Naive B cell (primary cell): ENCODE measurements at regions not wholly inside any gene's neighbourhood (a gene's known extent, or its start where the extent isn't known, plus 50 kb on each side); places are given as distances from the start of the nearest gene placed in this dataset.
"Not testable (repeated sequence)": the region's sequence is repeated elsewhere in the genome, so short reads cannot be mapped to it uniquely, and the experiment has no call there.

ENCODE experiments used
- ATAC-seq, 2 donors: fragments of 150-1000 bp; cut with Tn5 transposase; 2 replicates each; pipeline ENCODE4 v1.10.0; 2021; ENCODE audit warnings: low read depth in 2 of 2, mild to moderate bottlenecking in 2 of 2, moderate library complexity in 2 of 2
- DNase-seq: peaks from one replicate; pipeline ENCODE4 v3.0.0; 2022
- H3K27ac Mint-ChIP-seq, 6 donors: one replicate each; pipeline ENCODE4 v1.8.0; 2020 to 2022; ENCODE audit warnings: mild to moderate bottlenecking in 6 of 6, mixed read lengths in 6 of 6, moderate library complexity in 5 of 6, inconsistent platforms in 2 of 6
- H3K27me3 Mint-ChIP-seq, 3 donors: one replicate each; pipeline ENCODE4 v1.8.0; 2021 to 2022; ENCODE audit warnings: mixed read lengths in 3 of 3, mild to moderate bottlenecking in 1 of 3
- H3K36me3 Mint-ChIP-seq, 2 donors: one replicate each; pipeline ENCODE4 v1.8.0; 2020 to 2022; ENCODE audit warnings: mixed read lengths in 2 of 2, inconsistent platforms in 1 of 2, mild to moderate bottlenecking in 1 of 2
- H3K4me1 Mint-ChIP-seq, 3 donors: one replicate each; pipeline ENCODE4 v1.8.0; 2020 to 2022; ENCODE audit warnings: mixed read lengths in 3 of 3, inconsistent platforms in 1 of 3, mild to moderate bottlenecking in 1 of 3, moderate library complexity in 1 of 3
- H3K4me3 Mint-ChIP-seq, 8 donors: one replicate each; pipeline ENCODE4 v1.8.0; 2020 to 2022; ENCODE audit warnings: mild to moderate bottlenecking in 8 of 8, mixed read lengths in 8 of 8, moderate library complexity in 8 of 8, inconsistent platforms in 2 of 8
- H3K9me3 Mint-ChIP-seq, 7 donors: one replicate each; pipeline ENCODE4 v1.8.0; 2020 to 2022; ENCODE audit warnings: mixed read lengths in 7 of 7, mild to moderate bottlenecking in 5 of 7, inconsistent platforms in 2 of 7, moderate library complexity in 1 of 7

DNA sequence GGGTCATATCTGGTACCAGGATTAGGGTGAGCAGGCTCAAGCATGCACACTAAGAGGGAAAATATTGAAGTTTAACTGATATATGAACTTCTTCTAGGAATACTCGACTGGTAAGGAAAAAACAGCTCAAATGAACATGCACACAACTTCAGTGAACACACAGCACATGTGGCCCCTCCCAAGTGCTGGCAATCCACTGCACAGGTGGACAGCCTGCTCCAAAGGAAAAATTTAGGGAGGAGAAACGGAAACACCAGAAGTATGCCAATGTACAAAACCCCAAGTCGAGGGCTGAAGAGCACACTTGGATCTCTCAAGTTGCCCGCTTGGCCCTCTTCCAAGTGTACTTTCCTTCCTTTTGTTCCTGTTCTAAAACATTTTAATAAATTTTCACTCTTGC lies 205.0 kb upstream of the FAM47C start:
- ATAC-seq: no peak
- H3K36me3 Mint-ChIP-seq: no peaks in the 10 kb centered on the region
- no peak overlapping the region for H3K4me3 Mint-ChIP-seq
- DNase-seq: no peak
- peaks cover 0 to 4% (median 1%) of the 10 kb centered on the region in 7 donors for H3K9me3 Mint-ChIP-seq
- no peaks in the 10 kb centered on the region for H3K27me3 Mint-ChIP-seq
- no peak overlapping the region for H3K27ac Mint-ChIP-seq
- no peaks in the 10 kb centered on the region for H3K4me1 Mint-ChIP-seq

DNA sequence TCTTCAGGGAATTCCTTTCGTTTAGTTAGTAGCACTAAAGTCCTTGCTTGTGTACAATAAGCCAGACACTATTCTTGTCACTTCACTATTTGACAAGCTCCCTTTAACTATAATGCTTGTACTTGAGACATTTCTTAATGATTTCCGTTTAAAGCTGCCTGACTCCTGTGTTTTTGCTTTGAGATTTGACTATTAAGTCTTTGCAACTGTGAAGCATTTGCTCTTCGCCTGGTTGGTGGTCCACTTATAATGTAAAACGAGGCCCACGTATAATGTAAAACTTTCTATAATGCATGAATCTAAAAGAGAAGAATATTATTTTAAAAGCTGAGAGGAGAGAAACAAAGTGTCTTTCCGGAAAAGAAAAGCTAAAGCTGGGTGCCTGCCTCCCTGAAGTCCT lies 204.1 kb upstream of the FAM47C start:
- no peak overlapping the region for H3K27ac Mint-ChIP-seq
- peaks cover 0 to 8% (median 1%) of the 10 kb centered on the region in 7 donors for H3K9me3 Mint-ChIP-seq
- no peak for DNase-seq
- no peak for ATAC-seq
- no peak overlapping the region for H3K4me3 Mint-ChIP-seq
- H3K4me1 Mint-ChIP-seq: no peaks in the 10 kb centered on the region
- no peaks in the 10 kb centered on the region for H3K36me3 Mint-ChIP-seq
- no peaks in the 10 kb centered on the region for H3K27me3 Mint-ChIP-seq

DNA sequence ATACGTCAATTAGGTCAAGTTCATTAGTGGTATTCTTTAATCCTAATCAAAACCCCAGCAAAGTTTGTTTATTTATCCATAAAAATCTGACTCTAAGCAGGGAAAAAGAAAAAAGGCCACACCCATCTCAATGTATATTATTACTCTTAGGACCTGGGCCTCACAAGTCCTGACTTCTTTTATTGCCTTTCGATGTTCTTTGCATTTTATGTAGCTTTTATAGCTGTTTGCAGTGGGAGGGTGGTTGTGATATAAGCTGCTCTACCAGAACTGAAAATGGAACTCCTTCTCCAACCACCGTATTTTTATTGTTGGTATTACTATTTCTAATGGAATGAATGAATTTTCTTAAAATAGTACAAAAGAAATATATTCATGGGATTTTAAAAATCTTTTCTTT lies 163.3 kb upstream of the FAM47C start:
- ATAC-seq (no peak), DNase-seq (no peak)
- H3K27ac Mint-ChIP-seq: no peak overlapping the region
- H3K9me3 Mint-ChIP-seq: peaks cover 0 to 2% (median 0%) of the 10 kb centered on the region in 7 donors
- H3K4me1 Mint-ChIP-seq: no peaks in the 10 kb centered on the region
- no peak overlapping the region for H3K4me3 Mint-ChIP-seq
- H3K27me3 Mint-ChIP-seq: no peaks in the 10 kb centered on the region
- H3K36me3 Mint-ChIP-seq: no peaks in the 10 kb centered on the region

DNA sequence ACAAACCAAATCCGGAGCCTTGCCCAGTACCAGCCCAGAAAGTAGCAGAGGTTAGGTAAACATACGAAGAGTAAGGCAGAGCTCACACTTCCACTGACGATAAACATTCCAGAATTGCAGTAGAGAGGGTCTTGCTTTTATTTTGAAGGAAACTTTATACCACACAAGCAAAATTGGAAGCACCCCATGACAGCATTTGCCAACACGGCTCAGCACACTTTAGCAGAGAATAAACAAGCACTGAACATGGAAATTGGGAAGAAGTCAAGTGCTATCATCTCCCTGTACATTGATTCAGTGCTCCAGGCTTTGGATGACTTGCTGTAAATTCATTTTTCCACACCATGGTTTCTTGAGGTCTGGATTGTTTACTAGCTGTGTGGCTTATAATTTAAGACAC lies 160.7 kb upstream of the FAM47C start:
- ATAC-seq: no peak
- no peak overlapping the region for H3K4me3 Mint-ChIP-seq
- no peak for DNase-seq
- no peaks in the 10 kb centered on the region for H3K4me1 Mint-ChIP-seq
- no peaks in the 10 kb centered on the region for H3K27me3 Mint-ChIP-seq
- H3K27ac Mint-ChIP-seq: no peak overlapping the region
- H3K9me3 Mint-ChIP-seq: peaks cover 0 to 4% (median 0%) of the 10 kb centered on the region in 7 donors
- no peaks in the 10 kb centered on the region for H3K36me3 Mint-ChIP-seq

DNA sequence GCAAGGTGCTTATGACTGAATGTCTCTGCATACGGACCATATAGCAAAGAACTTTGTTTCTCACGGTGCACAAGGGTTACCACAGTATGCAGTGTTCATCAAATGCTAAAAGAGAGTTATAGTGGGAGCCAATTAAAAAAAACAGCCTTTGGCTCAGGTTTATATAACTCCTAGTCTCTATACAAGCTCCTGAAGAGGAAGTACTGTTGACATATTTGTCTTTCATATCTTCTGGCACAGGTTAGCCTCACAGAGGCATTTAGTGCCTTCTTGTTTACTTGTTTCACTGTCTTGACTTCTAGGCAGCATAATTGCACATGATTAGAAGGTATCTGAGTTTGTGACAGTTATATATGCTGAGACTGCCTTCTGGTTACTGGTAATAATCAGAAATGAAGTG lies 158.8 kb upstream of the FAM47C start:
- no peaks in the 10 kb centered on the region for H3K27me3 Mint-ChIP-seq
- no peaks in the 10 kb centered on the region for H3K4me1 Mint-ChIP-seq
- no peaks in the 10 kb centered on the region for H3K36me3 Mint-ChIP-seq
- peak overlapping the region in 1 of 8 donors; percentile 69 for H3K4me3 Mint-ChIP-seq
- H3K9me3 Mint-ChIP-seq: peaks cover 0 to 4% (median 0%) of the 10 kb centered on the region in 7 donors
- DNase-seq (no peak), ATAC-seq (no peak)
- H3K27ac Mint-ChIP-seq: no peak overlapping the region

DNA sequence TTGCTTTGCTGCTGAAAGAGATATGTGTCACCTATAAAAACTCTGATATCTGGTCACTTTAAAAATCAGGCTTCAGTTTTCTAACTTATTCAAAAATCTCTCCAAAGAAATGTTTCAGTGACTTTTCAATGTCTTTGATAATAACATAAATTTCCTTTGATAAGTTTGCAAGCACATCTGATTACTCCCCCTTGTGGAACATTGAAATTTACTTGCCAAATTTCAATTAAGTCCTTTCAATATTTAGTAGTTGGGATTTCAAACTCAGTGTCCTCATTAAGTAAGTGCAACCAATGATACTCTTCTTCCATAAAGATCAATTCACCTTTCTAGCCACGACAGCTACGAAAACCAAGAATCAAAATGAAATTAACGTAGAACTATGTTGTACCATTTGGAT lies 151.3 kb upstream of the FAM47C start:
- ATAC-seq (no peak), DNase-seq (no peak)
- peaks cover 0 to 4% (median 0%) of the 10 kb centered on the region in 7 donors for H3K9me3 Mint-ChIP-seq
- H3K4me3 Mint-ChIP-seq: no peak overlapping the region
- H3K36me3 Mint-ChIP-seq: no peaks in the 10 kb centered on the region
- peaks cover 0 to 5% (median 0%) of the 10 kb centered on the region in 3 donors for H3K27me3 Mint-ChIP-seq
- H3K27ac Mint-ChIP-seq: no peak overlapping the region
- H3K4me1 Mint-ChIP-seq: no peaks in the 10 kb centered on the region

DNA sequence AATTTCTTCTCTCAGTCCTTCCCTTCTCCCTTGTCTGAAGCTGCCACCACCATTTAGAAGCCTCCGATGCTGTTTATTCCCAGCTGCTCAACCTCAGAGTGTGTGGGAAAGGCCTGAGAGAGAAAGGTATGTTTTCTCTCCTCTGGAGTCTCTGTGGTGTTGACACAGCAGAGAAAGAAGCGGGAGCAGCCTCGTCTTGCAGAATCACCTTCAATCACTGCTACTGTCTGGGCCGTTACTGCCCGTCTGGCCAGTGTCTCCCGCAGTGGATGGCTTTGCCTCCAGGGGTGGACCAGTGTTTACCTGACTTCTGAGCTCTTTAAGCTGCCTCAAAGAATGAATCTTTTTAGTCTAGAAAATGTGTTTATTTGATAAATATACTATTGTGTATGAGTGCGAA lies 148.9 kb upstream of the FAM47C start:
- Mint-ChIP-seq H3K27me3 (peaks cover 0 to 5% (median 0%) of the 10 kb centered on the region in 3 donors), H3K4me1 (no peaks in the 10 kb centered on the region), H3K36me3 (no peaks in the 10 kb centered on the region), H3K4me3 (no peak overlapping the region), H3K9me3 (no peaks in the 10 kb centered on the region), H3K27ac (no peak overlapping the region)
- DNase-seq: no peak
- no peak for ATAC-seq

DNA sequence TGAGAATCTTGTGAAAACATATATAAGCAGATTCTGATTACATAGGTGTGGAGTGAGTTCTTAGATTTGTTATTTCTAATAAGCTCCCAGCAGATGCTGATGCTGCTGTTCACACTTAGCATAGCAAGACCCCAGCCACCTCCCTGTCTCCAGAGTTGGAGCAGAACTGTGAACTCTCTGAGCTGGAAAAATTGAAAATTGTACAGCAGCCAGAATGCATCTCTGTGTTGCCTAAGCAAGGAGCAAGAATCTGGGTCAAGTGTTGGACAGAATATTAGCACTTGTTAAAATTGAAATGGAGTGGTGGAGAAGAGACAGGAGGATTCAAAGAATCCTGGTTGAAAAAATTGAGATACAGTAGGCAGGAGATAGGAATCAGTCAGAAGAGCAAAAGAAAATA lies 146.6 kb upstream of the FAM47C start:
- DNase-seq: no peak

DNA sequence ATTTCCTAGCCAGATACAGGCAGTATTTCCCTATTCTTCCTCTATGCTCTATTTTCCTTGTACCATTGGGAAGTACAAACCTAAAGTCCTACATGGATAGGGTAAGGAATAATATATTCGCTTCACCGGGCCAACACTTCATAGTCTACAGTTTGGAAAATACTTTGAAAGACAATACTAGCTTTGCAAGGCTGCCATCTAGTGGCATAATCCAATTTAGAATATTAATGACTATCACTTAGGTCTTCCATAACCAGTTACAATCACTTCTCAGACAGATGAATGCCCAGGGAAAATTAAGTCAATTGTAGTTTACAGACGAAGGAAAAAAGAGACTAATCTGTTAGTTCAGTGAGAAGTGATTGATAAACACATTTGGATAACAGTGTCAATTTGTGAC lies 141.0 kb upstream of the FAM47C start:
- no peak overlapping the region for H3K4me3 Mint-ChIP-seq
- ATAC-seq (no peak), DNase-seq (no peak)
- H3K4me1 Mint-ChIP-seq: no peaks in the 10 kb centered on the region
- H3K27me3 Mint-ChIP-seq: peaks cover 3 to 8% (median 5%) of the 10 kb centered on the region in 3 donors
- H3K27ac Mint-ChIP-seq: no peak overlapping the region
- peaks cover 0 to 2% (median 0%) of the 10 kb centered on the region in 7 donors for H3K9me3 Mint-ChIP-seq
- H3K36me3 Mint-ChIP-seq: no peaks in the 10 kb centered on the region

More for the DNA sequence above, 146.6 kb upstream of the FAM47C start:
- H3K9me3 Mint-ChIP-seq: no peaks in the 10 kb centered on the region
- ATAC-seq: no peak
- H3K4me1 Mint-ChIP-seq: no peaks in the 10 kb centered on the region
- no peaks in the 10 kb centered on the region for H3K36me3 Mint-ChIP-seq
- no peak overlapping the region for H3K27ac Mint-ChIP-seq
- H3K4me3 Mint-ChIP-seq: no peak overlapping the region
- peaks cover 0 to 5% (median 0%) of the 10 kb centered on the region in 3 donors for H3K27me3 Mint-ChIP-seq

DNA sequence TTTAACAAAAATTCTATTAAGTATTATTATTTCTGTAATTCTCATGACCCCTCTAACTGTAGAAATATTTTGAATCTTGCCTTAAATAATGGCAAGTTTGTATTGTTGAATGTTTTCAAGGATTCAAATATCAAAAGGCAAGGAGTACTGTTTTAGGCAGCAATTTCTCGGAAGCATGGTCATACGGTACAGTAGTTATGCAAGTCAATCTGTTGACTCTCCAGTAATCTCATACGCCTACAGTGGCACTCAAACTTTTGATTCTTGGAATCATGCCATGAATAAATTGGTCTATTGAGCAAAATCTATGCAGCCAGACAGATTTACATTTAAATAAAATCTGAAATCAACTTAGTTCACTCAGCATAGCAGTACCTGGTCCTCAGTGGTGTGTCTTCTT lies 139.6 kb upstream of the FAM47C start:
- no peaks in the 10 kb centered on the region for H3K4me1 Mint-ChIP-seq
- H3K27me3 Mint-ChIP-seq: peaks cover 3 to 8% (median 5%) of the 10 kb centered on the region in 3 donors
- no peak overlapping the region for H3K27ac Mint-ChIP-seq
- ATAC-seq (no peak), DNase-seq (no peak)
- no peak overlapping the region for H3K4me3 Mint-ChIP-seq
- no peaks in the 10 kb centered on the region for H3K36me3 Mint-ChIP-seq
- H3K9me3 Mint-ChIP-seq: peaks cover 0 to 2% (median 0%) of the 10 kb centered on the region in 7 donors

DNA sequence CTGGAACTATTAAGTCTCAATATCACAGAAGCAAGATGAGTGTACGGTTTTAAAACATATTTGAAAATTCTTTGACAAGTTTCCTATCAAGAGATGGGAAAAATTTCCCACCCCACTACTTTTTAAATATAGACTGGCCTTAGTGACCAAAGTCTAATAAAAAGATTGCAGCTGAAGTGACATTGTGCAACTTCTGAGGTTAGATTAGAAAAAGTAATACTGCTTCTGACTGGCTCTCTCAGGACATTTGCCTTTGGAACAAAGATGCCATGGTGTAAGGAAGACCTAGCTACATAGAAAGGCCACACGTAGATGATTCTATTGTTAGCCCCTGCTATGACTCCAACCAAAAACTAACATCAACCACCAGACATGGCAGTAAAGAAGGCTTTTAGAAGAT lies 138.7 kb upstream of the FAM47C start:
- no peaks in the 10 kb centered on the region for H3K36me3 Mint-ChIP-seq
- no peak overlapping the region for H3K4me3 Mint-ChIP-seq
- H3K4me1 Mint-ChIP-seq: no peaks in the 10 kb centered on the region
- no peak overlapping the region for H3K27ac Mint-ChIP-seq
- peaks cover 3 to 8% (median 5%) of the 10 kb centered on the region in 3 donors for H3K27me3 Mint-ChIP-seq
- DNase-seq (no peak), ATAC-seq (no peak)
- H3K9me3 Mint-ChIP-seq: peaks cover 0 to 2% (median 0%) of the 10 kb centered on the region in 7 donors

DNA sequence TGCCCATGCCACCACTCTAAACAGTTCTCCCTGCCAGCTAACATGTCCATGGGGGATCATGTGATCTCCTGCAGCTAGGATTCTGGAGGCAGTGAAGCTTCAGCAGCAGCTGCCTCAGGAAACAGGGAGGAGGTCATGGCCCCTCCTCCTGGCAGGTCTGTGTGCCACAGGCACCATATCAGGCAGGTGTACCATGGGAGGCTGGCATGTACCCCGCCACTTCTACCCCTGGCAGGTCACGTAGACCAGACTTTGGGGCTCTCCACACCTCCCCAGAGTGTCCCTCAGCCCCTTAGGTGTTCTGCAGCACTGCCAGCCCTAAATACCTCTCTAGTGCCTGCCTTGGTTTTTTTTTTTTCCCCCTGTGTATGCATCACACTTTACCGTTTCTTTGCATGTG lies 110.5 kb upstream of the FAM47C start:
- Mint-ChIP-seq H3K4me1 (no peaks in the 10 kb centered on the region), H3K9me3 (peaks cover 0 to 3% (median 0%) of the 10 kb centered on the region in 7 donors), H3K36me3 (no peaks in the 10 kb centered on the region), H3K27me3 (no peaks in the 10 kb centered on the region), H3K27ac (no peak overlapping the region), H3K4me3 (no peak overlapping the region)
- no peak for DNase-seq
- ATAC-seq: no peak

DNA sequence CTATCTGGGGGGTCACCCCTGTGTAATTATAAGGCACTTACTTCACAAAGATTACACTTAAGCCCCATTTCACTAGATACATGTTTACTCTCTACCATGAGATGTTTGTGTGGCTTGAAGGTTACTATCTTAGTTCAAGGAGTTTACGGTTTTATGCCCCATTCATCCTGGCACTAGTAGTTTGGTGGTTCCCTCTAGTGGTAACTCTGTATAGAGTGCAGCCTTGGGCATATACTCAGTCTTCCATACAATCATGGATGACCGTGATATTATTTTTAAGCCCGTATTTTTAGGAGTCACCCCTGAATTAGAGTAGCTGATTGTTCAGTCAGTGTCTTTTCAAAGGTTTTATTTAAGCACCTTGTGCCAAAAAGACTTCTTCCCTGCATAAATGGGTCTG lies 109.9 kb upstream of the FAM47C start:
- no peaks in the 10 kb centered on the region for H3K27me3 Mint-ChIP-seq
- H3K9me3 Mint-ChIP-seq: peaks cover 0 to 5% (median 0%) of the 10 kb centered on the region in 7 donors
- ATAC-seq: no peak
- no peaks in the 10 kb centered on the region for H3K4me1 Mint-ChIP-seq
- H3K36me3 Mint-ChIP-seq: no peaks in the 10 kb centered on the region
- no peak overlapping the region for H3K27ac Mint-ChIP-seq
- DNase-seq: no peak
- H3K4me3 Mint-ChIP-seq: no peak overlapping the region

DNA sequence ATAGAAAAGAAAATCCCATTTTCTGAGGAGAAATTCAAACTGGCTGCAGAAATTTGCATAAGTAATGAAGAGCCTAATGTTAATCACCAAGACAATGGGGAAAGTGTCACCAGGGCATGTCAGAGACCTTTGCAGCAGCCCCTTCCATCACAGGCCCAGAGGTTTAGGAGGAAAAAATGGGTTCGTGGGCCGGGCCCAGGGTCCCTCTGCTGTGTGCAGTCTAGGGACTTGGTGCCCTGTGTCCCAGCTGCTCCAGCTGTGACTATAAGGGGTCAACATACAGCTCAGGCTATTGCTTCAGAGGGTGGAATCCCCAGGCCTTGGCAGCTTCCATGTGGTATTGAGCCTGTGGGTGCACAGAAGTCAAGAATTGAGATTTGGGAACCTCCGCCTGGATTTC lies 103.6 kb upstream of the FAM47C start:
- H3K27ac Mint-ChIP-seq, ATAC-seq, H3K36me3 Mint-ChIP-seq, H3K27me3 Mint-ChIP-seq, DNase-seq, H3K4me1 Mint-ChIP-seq: not testable (repeated sequence)
- peaks cover 0 to 10% (median 3%) of the 10 kb centered on the region in 7 donors for H3K9me3 Mint-ChIP-seq
- peak overlapping the region in 1 of 8 donors; percentile 33 for H3K4me3 Mint-ChIP-seq
